ENCODE measurements at regions not wholly inside any gene's neighbourhood (a gene's known extent, or its start where the extent isn't known, plus 50 kb on each side); places are given as distances from the start of the nearest gene placed in this dataset.

- ATAC-seq (no peak), DNase-seq (ENCODE audit: low spot score in 2 of 2) (no peak)
- H3K27ac Mint-ChIP-seq: no peak overlapping the region
- H3K36me3 Mint-ChIP-seq: no peaks in the 10 kb centered on the region
- peaks cover 5 to 7% of the 10 kb centered on the region in 2 donors for H3K9me3 Mint-ChIP-seq
These were observed 250.6 kb downstream of the SAMD5 start for GRCh38 chr6:147759093-147759492.

- H3K27ac Mint-ChIP-seq: no peak overlapping the region
- peaks cover 5 to 7% of the 10 kb centered on the region in 2 donors for H3K9me3 Mint-ChIP-seq
- no peak for ATAC-seq
- no peaks in the 10 kb centered on the region for H3K36me3 Mint-ChIP-seq
- no peak for DNase-seq (ENCODE audit: low spot score in 2 of 2)
These were observed 251.0 kb downstream of the SAMD5 start for GRCh38 chr6:147759536-147759935.

- H3K9me3 Mint-ChIP-seq: peaks cover 0 to 4% of the 10 kb centered on the region in 2 donors
- H3K36me3 Mint-ChIP-seq: no peaks in the 10 kb centered on the region
- no peak for ATAC-seq
- no peak overlapping the region for H3K27ac Mint-ChIP-seq
- no peak for DNase-seq (ENCODE audit: low spot score in 2 of 2)
These were observed 257.1 kb downstream of the SAMD5 start for GRCh38 chr6:147765541-147765940.

- DNase-seq (ENCODE audit: low spot score in 2 of 2) (no peak), ATAC-seq (no peak)
- no peak overlapping the region for H3K27ac Mint-ChIP-seq
- H3K36me3 Mint-ChIP-seq: no peaks in the 10 kb centered on the region
- peaks cover 4% of the 10 kb centered on the region in 2 donors for H3K9me3 Mint-ChIP-seq
These were observed 260.5 kb downstream of the SAMD5 start for GRCh38 chr6:147768969-147769368.

GRCh38 chr6:147769496-147770087, 261.1 kb downstream of the SAMD5 start:
- peaks cover 4% of the 10 kb centered on the region in 2 donors for H3K9me3 Mint-ChIP-seq

GRCh38 chr6:147770221-147770620, 261.7 kb downstream of the SAMD5 start:
- H3K9me3 Mint-ChIP-seq: peaks cover 4% of the 10 kb centered on the region in 2 donors
- no peak for ATAC-seq
- no peak for DNase-seq (ENCODE audit: low spot score in 2 of 2)
- H3K36me3 Mint-ChIP-seq: no peaks in the 10 kb centered on the region
- no peak overlapping the region for H3K27ac Mint-ChIP-seq

More at GRCh38 chr6:147769496-147770087, 261.1 kb downstream of the SAMD5 start:
- no peak for ATAC-seq
- Mint-ChIP-seq H3K36me3 (no peaks in the 10 kb centered on the region), H3K27ac (no peak overlapping the region)
- DNase-seq (ENCODE audit: low spot score in 2 of 2): no peak

GRCh38 chr6:147772724-147773123, 264.2 kb downstream of the SAMD5 start:
- Mint-ChIP-seq H3K27ac (no peak overlapping the region), H3K9me3 (peaks cover 0 to 4% of the 10 kb centered on the region in 2 donors), H3K36me3 (no peaks in the 10 kb centered on the region)
- DNase-seq (ENCODE audit: low spot score in 2 of 2) (no peak), ATAC-seq (no peak)

GRCh38 chr6:147774856-147775255, 266.4 kb downstream of the SAMD5 start:
- ATAC-seq (no peak), DNase-seq (ENCODE audit: low spot score in 2 of 2) (no peak)
- no peak overlapping the region for H3K27ac Mint-ChIP-seq
- no peaks in the 10 kb centered on the region for H3K36me3 Mint-ChIP-seq
- H3K9me3 Mint-ChIP-seq: peaks cover 0 to 4% of the 10 kb centered on the region in 2 donors

GRCh38 chr6:147776631-147777213, 268.2 kb downstream of the SAMD5 start:
- H3K36me3 Mint-ChIP-seq: no peaks in the 10 kb centered on the region
- no peak overlapping the region for H3K27ac Mint-ChIP-seq
- ATAC-seq (no peak), DNase-seq (ENCODE audit: low spot score in 2 of 2) (no peak)
- no peaks in the 10 kb centered on the region for H3K9me3 Mint-ChIP-seq

- DNase-seq (ENCODE audit: low spot score in 2 of 2) (no peak), ATAC-seq (no peak)
- H3K36me3 Mint-ChIP-seq: no peaks in the 10 kb centered on the region
- H3K9me3 Mint-ChIP-seq: no peaks in the 10 kb centered on the region
- H3K27ac Mint-ChIP-seq: no peak overlapping the region
These were observed 271.1 kb downstream of the SAMD5 start for GRCh38 chr6:147779624-147780023.

- Mint-ChIP-seq H3K27ac (no peak overlapping the region), H3K9me3 (no peaks in the 10 kb centered on the region), H3K36me3 (no peaks in the 10 kb centered on the region)
- DNase-seq (ENCODE audit: low spot score in 2 of 2) (no peak), ATAC-seq (no peak)
These were observed 273.8 kb downstream of the SAMD5 start for GRCh38 chr6:147782302-147782701.

- Mint-ChIP-seq H3K36me3 (no peaks in the 10 kb centered on the region), H3K27ac (no peak overlapping the region)
- DNase-seq (ENCODE audit: low spot score in 2 of 2): no peak
These were observed 275.9 kb downstream of the SAMD5 start for GRCh38 chr6:147784371-147784770.

GRCh38 chr6:147787417-147787816, 278.9 kb downstream of the SAMD5 start:
- H3K27ac Mint-ChIP-seq: no peak overlapping the region
- no peaks in the 10 kb centered on the region for H3K36me3 Mint-ChIP-seq
- DNase-seq (ENCODE audit: low spot score in 2 of 2): no peak
- no peak for ATAC-seq
- peaks cover 0 to 5% of the 10 kb centered on the region in 2 donors for H3K9me3 Mint-ChIP-seq

More at GRCh38 chr6:147784371-147784770, 275.9 kb downstream of the SAMD5 start:
- no peak for ATAC-seq
- H3K9me3 Mint-ChIP-seq: no peaks in the 10 kb centered on the region

GRCh38 chr6:147789430-147789947, 281.0 kb downstream of the SAMD5 start:
- ATAC-seq: no peak

GRCh38 chr6:147793871-147794643, 285.6 kb downstream of the SAMD5 start:
- Mint-ChIP-seq H3K27ac (no peak overlapping the region), H3K9me3 (peaks cover 2 to 5% of the 10 kb centered on the region in 2 donors), H3K36me3 (no peaks in the 10 kb centered on the region)
- no peak for DNase-seq (ENCODE audit: low spot score in 2 of 2)
- ATAC-seq: no peak

More at GRCh38 chr6:147789430-147789947, 281.0 kb downstream of the SAMD5 start:
- DNase-seq (ENCODE audit: low spot score in 2 of 2): no peak
- Mint-ChIP-seq H3K36me3 (no peaks in the 10 kb centered on the region), H3K9me3 (peaks cover under 1 to 5% of the 10 kb centered on the region in 2 donors), H3K27ac (no peak overlapping the region)

- no peak for DNase-seq (ENCODE audit: low spot score in 2 of 2)
- Mint-ChIP-seq H3K36me3 (no peaks in the 10 kb centered on the region), H3K27ac (no peak overlapping the region), H3K9me3 (peaks cover 11 to 16% of the 10 kb centered on the region in 2 donors)
- ATAC-seq: no peak
These were observed 294.0 kb downstream of the SAMD5 start for GRCh38 chr6:147802459-147802858.

- DNase-seq (ENCODE audit: low spot score in 2 of 2) (no peak), ATAC-seq (no peak)
- Mint-ChIP-seq H3K9me3 (peaks cover 11 to 16% of the 10 kb centered on the region in 2 donors), H3K36me3 (no peaks in the 10 kb centered on the region), H3K27ac (no peak overlapping the region)
These were observed 296.7 kb downstream of the SAMD5 start for GRCh38 chr6:147805155-147805554.

Data from activated naive CD4-positive, alpha-beta T cell treated with anti-CD3 and anti-CD28 coated beads, Interleukin-2, amount 50 U/mL, for 72 hours (primary cell).